ENCODE measurements at regions not wholly inside any gene's neighbourhood (a gene's known extent, or its start where the extent isn't known, plus 50 kb on each side); places are given as distances from the start of the nearest gene placed in this dataset.
"Not testable (repeated sequence)": the region's sequence is repeated elsewhere in the genome, so short reads cannot be mapped to it uniquely, and the experiment has no call there.

GRCh38 chr11:13782390-13783075 is 114.1 kb downstream of the FAR1 start:
- no peak for DNase-seq (ENCODE audit: low spot score)

GRCh38 chr11:13784441-13784840 is 116.0 kb downstream of the FAR1 start:
- DNase-seq (ENCODE audit: low spot score), result no peak

GRCh38 chr11:13784855-13785254 is 116.4 kb downstream of the FAR1 start:
- no peak for DNase-seq (ENCODE audit: low spot score)

- no peak for DNase-seq (ENCODE audit: low spot score)
Measured at GRCh38 chr11:13786688-13787087, 118.2 kb downstream of the FAR1 start.

- not testable (repeated sequence) for DNase-seq (ENCODE audit: low spot score)
Measured at GRCh38 chr11:13797616-13798015, 129.1 kb downstream of the FAR1 start.

GRCh38 chr11:13800901-13801300 is 132.4 kb downstream of the FAR1 start:
- DNase-seq (ENCODE audit: low spot score), result no peak

GRCh38 chr11:13818325-13818724 is 144.2 kb upstream of the SPON1 start:
- DNase-seq (ENCODE audit: low spot score), result no peak

- no peak for DNase-seq (ENCODE audit: low spot score)
Measured at GRCh38 chr11:13826505-13827278, 135.8 kb upstream of the SPON1 start.

GRCh38 chr11:13831696-13832095 is 130.8 kb upstream of the SPON1 start:
- DNase-seq (ENCODE audit: low spot score), result no peak

GRCh38 chr11:13834463-13834862 is 128.1 kb upstream of the SPON1 start:
- no peak for DNase-seq (ENCODE audit: low spot score)

GRCh38 chr11:13836666-13837065 is 125.9 kb upstream of the SPON1 start:
- no peak for DNase-seq (ENCODE audit: low spot score)

GRCh38 chr11:13837286-13837685 is 125.2 kb upstream of the SPON1 start:
- DNase-seq (ENCODE audit: low spot score), result peak; percentile 37

GRCh38 chr11:13841393-13841792 is 121.1 kb upstream of the SPON1 start:
- DNase-seq (ENCODE audit: low spot score), result no peak

- no peak for DNase-seq (ENCODE audit: low spot score)
Measured at GRCh38 chr11:13848031-13848430, 114.5 kb upstream of the SPON1 start.

GRCh38 chr11:13850231-13851005 is 112.1 kb upstream of the SPON1 start:
- no peak for DNase-seq (ENCODE audit: low spot score)

- no peak for DNase-seq (ENCODE audit: low spot score)
Measured at GRCh38 chr11:13851691-13852090, 110.8 kb upstream of the SPON1 start.

- no peak for DNase-seq (ENCODE audit: low spot score)
Measured at GRCh38 chr11:13852481-13852880, 110.0 kb upstream of the SPON1 start.

GRCh38 chr11:13857828-13858227 is 104.7 kb upstream of the SPON1 start:
- no peak for DNase-seq (ENCODE audit: low spot score)

GRCh38 chr11:13859892-13860291 is 102.6 kb upstream of the SPON1 start:
- DNase-seq (ENCODE audit: low spot score), result no peak

- DNase-seq (ENCODE audit: low spot score), result no peak
Measured at GRCh38 chr11:13861411-13861810, 101.1 kb upstream of the SPON1 start.

GRCh38 chr11:13862845-13863392 is 99.6 kb upstream of the SPON1 start:
- no peak for DNase-seq (ENCODE audit: low spot score)

Measured in HT-29 (cell line).